Glomerular visceral epithelial cell (primary cell): ENCODE measurements at regions not wholly inside any gene's neighbourhood (a gene's known extent, or its start where the extent isn't known, plus 50 kb on each side); places are given as distances from the start of the nearest gene placed in this dataset.
"Not testable (repeated sequence)": the region's sequence is repeated elsewhere in the genome, so short reads cannot be mapped to it uniquely, and the experiment has no call there.

Experiments
- DNase-seq: peaks from one replicate; pipeline ENCODE4 v3.0.0-alpha.2; 2016; ENCODE audit errors: extremely low spot score

DNA sequence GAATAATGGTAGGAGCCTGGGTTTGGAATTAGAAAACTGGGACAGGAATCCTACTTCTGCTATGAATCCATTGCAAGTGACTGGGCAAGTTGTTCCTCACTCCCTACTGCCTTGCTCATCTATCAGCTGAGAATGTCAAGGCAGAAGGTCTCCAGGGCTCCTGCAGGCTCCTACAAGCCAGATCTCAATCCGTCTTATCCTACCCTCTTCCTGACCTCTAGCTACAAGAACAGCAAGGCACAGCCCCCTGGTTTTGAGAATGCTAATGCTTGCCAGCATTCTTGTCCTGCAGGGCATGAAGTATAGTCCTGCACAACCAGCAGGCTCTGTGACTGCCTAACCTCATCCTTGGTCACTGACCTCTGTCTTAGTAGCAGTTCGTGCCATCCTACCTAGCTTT, 141.9 kb upstream of the TNP1 start:
- no peak for DNase-seq

DNA sequence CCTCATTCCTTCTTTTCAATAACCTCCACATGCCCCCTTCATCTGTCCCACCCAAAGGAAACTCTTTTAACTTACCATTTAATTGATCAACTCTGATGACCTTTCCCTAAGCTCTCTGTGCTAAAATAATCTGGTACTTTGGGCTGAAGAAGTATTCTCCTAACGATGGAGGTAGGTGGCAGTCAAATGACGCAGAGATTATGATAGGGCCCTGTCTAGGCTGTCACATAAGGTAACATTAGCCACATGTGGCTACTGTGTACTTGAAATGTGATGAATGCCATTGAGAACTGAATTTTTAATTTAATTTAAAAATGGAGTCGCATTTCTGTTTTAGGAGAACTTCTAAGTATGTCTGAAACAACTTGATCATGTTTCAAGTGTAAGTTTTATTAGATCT, 140.5 kb upstream of the TNP1 start:
- DNase-seq = no peak

DNA sequence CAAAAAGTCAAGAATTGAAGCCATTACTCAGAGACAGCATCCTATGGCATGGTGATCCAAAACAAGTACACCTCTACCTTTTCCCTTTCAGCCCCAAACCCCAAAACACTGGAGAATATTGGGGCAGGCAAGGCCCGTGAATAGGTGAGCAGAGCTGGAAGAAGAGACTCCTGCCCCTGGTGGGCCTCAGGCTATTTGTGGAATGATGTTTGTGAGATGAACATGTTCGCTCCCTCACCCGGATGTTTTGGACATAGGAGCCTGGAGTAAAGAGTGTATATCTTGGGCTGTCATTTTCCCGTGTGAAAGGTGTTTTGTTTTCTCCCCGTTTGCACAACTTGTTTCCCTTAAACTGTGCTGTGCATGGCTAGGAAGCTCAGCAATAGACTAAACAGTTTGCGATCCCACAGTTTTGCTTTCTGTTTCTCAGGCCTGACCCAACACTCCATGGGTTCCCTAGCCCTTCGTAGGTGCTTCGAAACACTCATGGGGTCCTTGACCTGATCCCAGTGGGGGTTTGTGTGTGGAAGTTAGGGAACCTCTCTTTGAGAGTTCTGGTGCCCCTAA, 136.5 kb upstream of the TNP1 start:
- no peak for DNase-seq

DNA sequence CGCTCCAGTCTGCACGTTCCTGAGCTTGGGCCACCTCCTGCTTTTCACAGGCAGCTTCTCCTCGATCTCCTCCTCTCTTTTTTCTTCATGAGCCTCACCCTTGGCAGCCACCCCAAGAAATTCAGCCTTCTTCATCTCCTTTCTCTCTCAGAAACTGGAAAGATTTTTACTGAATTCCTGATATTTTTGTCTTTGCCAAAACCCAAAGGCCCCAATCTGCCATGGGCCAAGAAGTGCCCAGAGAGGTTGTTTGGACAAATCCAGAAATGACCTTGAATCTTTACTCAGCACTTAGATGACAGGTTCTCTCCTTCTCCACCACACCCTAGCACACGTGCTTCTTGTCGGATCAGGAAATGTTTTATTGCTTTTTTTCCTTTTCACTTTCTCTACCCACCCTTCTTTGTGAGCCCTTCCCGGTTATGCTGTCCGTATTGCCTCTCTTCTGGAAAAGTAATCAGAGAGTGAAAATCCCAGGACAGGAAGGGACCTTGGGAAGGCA, 134.5 kb upstream of the TNP1 start:
- no peak for DNase-seq

DNA sequence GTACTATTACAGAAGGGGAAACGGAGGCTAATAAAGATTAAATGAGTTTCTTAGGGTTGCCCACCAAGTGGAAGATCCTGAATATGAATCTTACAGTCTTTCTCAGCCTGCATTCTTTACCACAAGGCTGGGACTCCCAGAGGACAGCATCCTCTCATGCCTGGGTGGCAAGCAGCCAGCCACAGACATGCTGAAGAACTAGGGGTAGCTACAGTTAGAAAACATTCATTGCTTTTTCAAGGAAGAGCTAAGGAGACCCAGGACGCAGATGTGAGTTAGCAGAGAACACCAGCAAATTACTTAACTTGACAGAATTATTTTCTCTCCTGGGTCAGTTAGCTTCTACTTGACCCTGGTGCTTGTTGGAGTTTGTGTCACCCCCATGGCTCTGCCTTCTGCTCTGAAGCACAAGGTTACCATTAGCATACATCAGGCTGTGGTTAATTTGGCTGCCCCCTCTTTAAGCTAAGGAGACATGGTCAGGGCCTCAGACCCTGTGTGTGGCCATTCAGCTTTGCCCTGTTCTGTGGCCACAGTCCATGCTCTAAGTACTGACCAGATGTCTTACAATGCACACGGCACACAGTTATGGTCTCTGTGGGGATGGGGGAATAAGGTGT, 132.3 kb upstream of the TNP1 start:
- DNase-seq = no peak

DNA sequence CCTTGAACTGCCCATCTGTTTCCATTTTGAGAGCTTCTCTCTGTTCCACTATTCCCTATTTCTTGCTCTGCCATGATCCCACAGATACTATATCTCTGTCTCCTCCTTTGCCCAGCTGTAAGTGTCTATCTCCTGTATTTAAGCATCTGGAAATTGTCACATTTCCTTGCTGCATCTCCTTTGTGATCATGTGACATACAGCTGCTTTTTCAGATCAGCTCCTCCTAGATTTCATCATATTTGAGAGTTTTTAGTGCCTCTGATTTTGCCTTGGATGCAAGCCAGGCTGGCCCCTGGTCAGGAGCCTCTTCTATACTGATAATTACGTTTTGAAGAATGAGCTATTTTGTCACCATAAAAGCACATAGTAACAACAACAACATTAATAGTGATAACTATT, 131.7 kb upstream of the TNP1 start:
- no peak for DNase-seq

DNA sequence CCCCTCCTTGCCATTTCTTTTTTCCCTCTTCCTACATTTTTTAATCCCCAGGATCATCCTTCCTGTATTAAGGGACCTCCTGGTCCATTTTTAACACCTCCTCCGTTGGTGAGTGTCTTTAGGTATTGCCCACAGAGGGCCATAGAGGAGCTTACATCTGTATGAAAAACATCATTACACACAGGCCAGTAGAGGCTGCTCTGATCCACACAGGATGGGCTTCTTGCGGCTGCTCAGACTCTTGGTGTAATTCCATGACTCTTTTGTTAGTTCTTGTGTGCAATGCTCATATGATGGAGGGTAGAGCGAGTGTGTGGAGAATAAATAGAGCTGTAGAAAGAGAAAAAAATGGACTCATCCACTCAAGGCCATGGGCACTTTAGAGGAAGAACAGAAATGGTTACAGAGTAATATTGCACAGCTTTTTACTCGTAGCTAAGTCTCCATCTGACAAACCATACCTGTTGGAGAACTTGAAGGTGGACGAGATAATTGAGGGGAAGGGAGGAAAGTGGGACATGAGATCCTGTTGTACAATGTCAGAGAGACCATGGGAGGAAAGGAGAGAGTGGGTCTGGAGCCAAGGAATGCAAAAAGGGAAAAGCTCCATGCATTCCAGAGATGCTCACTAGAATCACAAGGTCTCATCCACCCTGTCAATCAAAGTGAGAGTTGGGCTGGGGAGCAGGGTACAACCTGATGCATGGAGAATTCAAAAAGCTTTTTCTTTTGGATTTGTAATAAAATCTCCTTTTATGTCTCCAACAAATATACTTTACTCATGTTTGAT, 129.7 kb upstream of the TNP1 start:
- DNase-seq = no peak

DNA sequence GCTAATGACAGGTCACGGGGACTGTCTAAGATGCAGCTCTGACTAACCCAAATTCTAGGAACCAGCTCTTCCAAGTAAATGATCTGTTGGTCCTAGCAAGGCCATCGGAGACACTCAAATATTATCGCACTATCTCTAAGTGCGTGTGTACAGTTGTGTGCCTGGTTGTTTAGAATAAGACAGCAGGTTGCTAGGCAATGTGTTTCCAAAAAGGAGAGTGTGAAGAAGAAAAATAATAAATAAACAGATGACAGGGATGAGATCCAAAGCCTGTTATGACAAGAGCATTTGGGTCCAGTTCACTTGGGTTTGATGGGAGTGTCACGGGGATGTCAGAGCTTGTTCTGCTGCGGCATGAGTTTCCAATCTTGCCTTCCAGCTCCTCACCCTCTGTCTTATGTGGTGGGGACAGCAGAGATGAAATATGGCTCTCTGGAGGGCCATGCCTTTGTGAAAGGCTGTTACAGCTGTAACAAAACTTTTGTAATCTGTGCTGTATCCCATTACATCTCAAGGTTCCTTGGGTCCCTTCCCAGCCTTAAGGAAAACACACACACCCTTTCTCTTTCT, 127.5 kb upstream of the TNP1 start:
- no peak for DNase-seq

DNA sequence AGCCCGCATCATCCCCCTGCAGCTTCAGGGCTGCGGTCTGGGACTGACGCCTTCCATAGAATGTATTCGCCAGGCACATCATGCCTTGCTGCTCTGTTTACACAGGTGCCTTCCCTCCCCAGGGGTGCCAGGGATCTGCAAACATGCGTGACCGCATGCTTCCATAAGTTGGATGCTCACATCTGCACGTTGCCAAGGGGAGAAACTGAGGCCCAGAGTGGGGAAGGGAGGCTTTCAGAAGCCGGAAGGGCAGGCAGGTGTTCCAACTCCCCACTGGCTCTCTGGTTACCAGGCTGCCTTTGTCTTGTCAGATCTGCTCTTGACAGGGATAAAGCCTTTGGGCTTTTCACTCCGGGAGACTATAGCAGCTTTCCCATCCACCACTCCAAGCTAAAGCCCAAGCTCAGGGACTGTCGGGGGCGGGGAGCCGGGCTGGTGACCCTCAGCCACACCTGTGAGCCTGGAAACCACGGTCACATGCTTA, 125.8 kb upstream of the TNP1 start:
- DNase-seq = no peak

DNA sequence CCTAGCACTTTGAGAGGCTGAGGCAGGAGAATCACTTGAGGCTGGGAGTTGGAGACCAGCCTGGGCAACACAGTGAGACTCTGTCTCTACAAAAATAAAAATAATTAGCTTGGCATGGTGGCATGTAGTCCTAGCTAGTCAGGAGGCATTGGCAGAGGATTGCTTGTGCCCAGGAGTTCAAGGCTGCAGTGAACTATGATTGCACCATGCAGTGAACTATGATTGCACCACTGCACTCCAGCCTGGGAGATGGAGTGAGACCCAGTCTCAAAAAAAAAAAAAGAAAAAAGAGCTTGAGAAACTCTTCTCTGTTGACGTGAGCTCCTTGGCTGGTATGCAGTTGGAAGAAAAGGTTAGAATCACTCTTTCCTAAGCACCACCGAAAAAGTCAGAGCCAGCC, 125.1 kb upstream of the TNP1 start:
- DNase-seq = no peak

DNA sequence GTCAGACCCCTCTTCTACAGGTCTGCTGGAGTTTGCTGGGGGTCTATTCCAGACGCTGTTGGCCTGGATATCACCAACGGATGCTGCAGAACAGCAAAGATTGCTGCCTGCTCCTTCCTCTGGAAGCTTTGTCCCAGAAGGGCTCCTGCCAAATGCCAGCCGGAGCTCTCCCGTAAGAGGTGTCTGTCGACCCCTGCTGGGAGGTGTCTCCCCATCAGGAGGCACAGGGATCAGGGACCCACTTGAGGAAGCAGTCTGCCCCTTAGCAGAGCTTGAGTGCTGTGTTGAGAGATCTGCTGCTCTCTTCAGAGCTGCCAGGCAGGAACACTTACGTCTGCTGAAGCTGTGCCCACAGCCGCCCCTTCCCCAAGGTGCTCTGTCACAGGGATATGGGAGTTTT, 122.1 kb upstream of the TNP1 start:
- DNase-seq = not testable (repeated sequence)

DNA sequence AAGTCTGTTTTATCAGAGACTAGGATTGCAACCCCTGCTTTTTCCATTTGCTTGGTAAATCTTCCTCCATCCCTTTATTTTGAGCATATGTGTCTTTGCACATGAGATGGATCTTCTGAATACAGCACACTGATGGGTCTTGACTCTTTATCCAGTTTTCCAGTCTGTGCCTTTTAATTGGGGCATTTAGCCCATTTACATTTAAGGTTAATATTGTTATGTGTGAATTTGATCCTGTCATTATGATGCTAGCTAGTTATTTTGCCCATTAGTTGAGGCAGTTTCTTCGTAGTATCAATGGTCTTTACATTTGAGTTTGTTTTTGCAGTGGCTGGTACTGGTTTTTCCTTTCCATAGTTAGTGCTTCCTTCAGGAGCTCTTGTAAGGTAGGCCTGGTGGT, 120.6 kb upstream of the TNP1 start:
- not testable (repeated sequence) for DNase-seq

DNA sequence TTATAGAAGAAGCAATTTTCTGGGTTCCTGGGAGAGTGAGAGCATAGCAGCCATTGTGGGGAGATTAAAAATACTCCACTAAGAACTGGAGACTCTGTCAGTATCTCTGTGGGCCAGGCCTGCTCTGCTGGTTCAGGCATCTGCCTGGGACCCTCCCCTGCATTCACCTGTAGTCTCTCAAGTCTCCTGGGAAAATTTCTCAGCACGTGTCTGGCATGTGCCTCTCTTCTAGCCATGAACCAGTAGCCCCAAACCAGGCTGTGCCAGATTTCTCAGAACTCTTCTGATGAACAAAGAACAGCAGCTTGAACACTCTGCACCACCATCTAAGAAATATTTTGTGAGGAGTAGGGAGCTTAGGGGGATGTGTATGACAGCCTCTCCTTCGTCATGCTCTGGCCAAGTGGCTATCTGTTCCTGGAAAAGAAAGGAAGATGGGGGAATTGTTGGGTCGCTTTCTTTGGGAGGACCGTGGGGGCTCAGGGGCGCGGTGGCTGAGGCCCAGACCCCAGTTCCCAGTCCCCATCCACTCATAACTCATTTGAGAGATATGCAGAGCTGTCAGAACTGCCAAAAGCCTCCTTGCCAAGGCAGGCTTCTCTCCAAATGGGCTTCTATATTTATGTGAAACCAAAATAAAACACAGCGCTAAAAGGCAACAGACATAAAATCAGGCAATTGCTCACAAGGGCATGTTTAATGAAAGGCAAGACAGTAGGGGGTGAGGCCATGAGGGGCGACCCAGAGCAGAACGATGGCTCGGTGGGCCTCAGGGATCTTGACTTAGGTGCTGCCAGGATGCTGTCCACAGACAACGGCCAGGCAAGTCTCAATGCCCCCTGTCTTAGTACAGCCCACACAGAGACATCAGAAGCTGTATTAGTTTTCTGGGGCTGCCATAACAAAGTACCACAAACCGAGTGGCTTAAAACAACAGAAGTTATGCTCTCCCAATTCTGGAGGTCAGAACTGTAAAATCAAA, 114.7 kb upstream of the TNP1 start:
- no peak for DNase-seq

DNA sequence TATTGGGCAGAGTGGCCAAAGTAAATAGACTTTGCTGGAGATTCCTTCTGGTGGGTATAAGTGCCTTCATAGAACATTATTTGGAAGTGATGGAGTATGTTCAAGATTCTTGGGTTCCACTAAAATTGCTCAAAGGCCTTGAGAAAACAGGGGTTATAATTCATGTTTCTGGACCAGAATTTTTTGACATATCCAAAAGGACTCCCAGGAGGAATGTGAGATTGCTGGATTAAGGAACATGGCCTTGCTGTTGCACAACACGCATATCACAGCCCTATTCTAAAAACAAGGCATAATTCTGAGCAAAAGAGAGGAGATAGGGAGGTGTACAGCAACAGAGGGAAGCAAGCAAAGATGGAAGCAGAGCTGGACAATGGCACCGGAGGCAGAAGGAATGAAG, 111.7 kb upstream of the TNP1 start:
- DNase-seq = no peak

DNA sequence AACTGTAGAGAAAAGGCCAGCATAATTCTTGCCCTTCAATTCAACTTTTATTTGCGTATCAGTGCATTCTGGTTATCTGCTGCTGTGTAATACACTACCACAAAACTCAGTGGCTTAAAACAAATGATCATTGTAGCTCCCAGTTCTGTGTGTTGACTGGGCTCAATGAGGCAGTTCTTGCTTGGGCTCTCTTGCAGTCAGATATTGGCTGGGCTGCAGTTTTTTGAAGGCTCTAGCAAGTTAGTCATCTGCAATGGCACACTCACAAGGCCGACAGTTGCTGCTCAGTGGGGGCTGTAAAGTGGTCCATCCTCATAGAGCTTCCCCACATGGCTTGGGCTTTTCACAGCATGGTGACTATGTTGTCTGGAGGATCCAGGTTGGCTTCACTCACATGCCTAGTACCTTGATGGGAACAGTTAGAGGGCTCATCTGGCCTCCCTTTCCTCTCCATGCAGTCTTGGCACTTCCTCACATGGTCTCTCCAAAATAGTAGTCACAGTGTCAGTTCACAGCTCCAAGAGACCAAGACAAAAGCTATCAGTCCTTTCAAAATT, 110.6 kb upstream of the TNP1 start:
- no peak for DNase-seq

DNA sequence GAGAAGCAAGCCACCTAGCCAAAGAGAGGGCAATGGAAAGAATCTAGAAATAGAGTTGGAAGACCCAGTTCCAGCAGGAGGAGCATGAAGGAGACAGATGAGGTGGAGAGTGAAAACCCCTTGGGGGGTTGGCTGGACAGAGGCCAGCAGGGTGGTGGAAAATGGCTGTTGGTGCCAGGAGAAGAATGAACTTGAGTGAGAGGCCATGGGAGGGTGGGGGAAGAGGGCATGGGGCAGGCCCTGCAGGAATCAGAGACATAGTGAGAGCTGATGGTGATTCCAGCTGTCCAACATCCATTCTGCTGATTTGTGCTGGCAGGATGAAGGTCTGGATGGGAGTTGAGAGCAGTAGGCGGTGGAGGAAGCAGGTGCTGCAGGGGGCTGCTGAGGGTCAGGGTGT, 108.0 kb upstream of the TNP1 start:
- DNase-seq = no peak

DNA sequence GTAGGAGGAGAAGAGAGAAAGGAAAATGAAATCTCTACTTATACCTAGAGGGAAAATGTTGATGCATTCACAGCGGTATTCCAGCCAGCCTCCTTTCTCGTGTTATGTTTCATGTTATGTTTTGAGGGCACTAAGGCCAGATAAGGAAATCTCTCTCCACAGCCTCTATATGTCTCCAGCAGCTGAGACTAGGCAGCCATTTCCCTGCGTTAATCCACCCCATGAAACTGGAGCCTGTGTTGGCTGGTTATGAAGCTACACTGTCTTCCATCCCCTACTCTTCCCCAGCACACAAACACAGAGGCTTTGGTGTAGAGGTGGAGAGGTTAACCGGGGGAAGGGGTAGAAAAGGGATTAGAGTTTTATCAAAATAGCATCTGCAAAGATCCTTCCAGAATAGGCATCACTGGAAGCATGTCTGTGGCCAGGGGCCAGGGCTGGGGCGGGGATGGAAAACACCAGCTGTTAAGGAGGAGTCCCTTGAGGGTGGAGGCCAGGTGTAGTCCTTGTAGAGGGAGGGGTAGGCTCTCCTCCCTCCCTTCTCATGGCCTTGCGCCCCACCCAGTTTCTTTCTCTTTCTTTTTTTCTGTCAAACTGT, 100.9 kb upstream of the TNP1 start:
- DNase-seq = no peak

DNA sequence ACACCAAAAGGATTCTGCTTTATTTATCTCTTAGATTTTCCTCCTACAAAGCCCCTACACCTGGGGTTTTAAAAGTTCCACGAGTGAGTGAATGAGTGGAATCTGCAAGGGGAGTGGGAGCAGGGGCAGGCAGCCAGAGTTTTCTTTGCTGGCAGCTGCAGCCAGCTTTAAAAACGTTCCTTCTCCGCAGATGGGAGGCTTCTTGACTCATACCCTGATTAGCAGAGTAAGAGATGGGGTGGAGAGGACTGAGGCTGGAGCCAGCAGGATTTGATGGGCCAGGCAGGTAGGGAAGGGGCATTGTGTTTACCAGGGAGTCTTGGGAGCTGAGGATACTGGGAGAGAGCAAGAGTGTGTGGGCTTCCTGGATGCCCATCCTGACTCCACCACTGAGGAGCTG, 99.6 kb upstream of the TNP1 start:
- no peak for DNase-seq

DNA sequence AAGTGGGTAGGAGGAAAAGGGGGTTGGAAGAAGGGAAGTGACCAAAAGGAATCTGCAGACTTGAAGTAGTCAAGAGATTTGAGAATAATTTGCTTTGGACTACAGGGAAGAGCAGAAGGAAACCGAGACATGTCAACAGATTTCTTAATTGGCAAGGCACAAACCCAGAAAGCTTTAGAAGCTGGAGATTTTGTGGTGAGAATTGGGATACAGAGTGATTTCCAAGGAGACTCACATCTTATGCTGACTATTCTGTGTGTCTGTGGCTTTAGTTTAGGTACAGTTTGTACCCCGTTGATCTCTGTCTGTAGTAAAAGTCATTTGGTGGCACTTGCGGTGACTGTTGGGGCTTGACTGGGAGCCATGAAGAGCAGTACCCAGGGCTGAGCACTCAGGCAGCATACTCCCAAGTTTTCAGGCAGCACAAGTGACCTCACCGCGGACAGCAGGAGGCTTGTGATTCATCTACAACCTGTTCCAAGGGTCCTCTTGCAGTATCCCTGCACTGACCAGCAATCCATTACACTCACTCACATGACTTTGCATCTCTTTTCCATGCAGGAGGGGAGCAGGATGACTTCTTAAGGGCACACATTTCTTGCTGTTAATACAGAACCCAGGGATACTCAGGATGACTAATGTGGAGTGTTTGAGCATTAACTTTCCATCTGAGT, 97.1 kb upstream of the TNP1 start:
- peak; percentile 93 for DNase-seq

DNA sequence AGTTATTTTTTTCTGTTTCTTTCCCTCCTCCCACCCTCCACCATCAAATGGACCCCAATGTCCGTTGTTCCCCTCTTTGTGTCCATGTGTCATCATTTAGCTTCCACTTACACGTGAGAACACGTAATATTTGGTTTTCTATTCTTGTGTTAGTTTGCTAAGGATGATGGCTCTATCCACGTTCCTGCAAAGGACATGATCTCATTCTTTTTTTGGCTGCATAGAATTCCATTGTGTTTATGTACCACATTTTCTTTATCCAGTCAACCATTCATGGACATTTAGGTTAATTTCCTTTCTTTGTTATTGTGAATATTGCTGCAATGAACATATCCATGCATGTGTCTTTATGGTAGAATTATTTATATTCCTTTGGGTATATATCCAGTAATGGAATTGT, 91.3 kb upstream of the TNP1 start:
- peak; percentile 53 for DNase-seq
